Thoracic aorta (tissue), 2 donors: ENCODE measurements at regions not wholly inside any gene's neighbourhood (a gene's known extent, or its start where the extent isn't known, plus 50 kb on each side); places are given as distances from the start of the nearest gene placed in this dataset.

ENCODE experiments used
- ATAC-seq: fragments of 150-250 bp; one replicate; pipeline ENCODE4 v1.8.0; 2017; ENCODE audit warnings: low read depth; ENCODE audit not compliant: insufficient number of reproducible peaks, low FRiP score
- DNase-seq: peaks from one replicate; pipeline ENCODE4 v3.0.0-alpha.2; 2020; ENCODE audit warnings: low spot score
- H3K27ac ChIP-seq, 2 donors: fragments of 200-600 bp; sonication (generic); 1 replicate in 1 of 2; 2 replicates in 1 of 2; pipeline ENCODE4 v1.5.1; 2016; ENCODE audit warnings: mild to moderate bottlenecking in 2 of 2, moderate library complexity in 2 of 2
- H3K27me3 ChIP-seq: fragments of 200-600 bp; sonication (generic); replicated peaks from 2 replicates; pipeline ENCODE4 v1.6.0; 2016; ENCODE audit warnings: mild to moderate bottlenecking; ENCODE audit not compliant: insufficient read depth
- H3K36me3 ChIP-seq: fragments of 200-600 bp; sonication (generic); one replicate; pipeline ENCODE4 v1.5.1; 2016
- H3K4me1 ChIP-seq, 2 donors: fragments of 200-600 bp; sonication (generic); 1 replicate in 1 of 2; 2 replicates in 1 of 2; pipeline versions ENCODE4 v1.5.1 to v1.6.0; 2016; ENCODE audit warnings: low read depth in 2 of 2, mild to moderate bottlenecking in 1 of 2; ENCODE audit not compliant: control insufficient read depth in 1 of 2
- H3K4me3 ChIP-seq: fragments of 200-600 bp; sonication (generic); 2 replicates; pipeline ENCODE4 v1.5.1; 2016; ENCODE audit warnings: mild to moderate bottlenecking
- H3K9me3 ChIP-seq: fragments of 200-600 bp; sonication (generic); 2 replicates; pipeline ENCODE4 v1.5.1; 2016
- CTCF ChIP-seq: fragments of 200-600 bp; sonication (generic); IDR thresholded peaks from one replicate; pipeline ENCODE4 v1.5.1; 2019; ENCODE audit warnings: antibody characterized with exemption

GRCh38 chr12:83666690-83667089, 980.0 kb downstream of the TMTC2 start:
- no peak for ATAC-seq
- Histone ChIP-seq H3K27me3 (no peaks in the 10 kb centered on the region), H3K36me3 (no peaks in the 10 kb centered on the region), H3K27ac (no peak overlapping the region), H3K4me1 (no peaks in the 10 kb centered on the region), H3K4me3 (no peak overlapping the region), H3K9me3 (no peaks in the 10 kb centered on the region)
- no peak for TF ChIP-seq CTCF
- no peak for DNase-seq

GRCh38 chr12:83665634-83666218, 979.0 kb downstream of the TMTC2 start:
- H3K27ac ChIP-seq = no peak overlapping the region

GRCh38 chr12:83664650-83665049, 977.9 kb downstream of the TMTC2 start:
- no peaks in the 10 kb centered on the region for H3K27me3 ChIP-seq
- ATAC-seq = no peak
- H3K9me3 ChIP-seq = no peaks in the 10 kb centered on the region
- no peak for DNase-seq
- H3K4me1 ChIP-seq = no peaks in the 10 kb centered on the region
- no peak for TF ChIP-seq CTCF
- H3K27ac ChIP-seq = no peak overlapping the region
- H3K4me3 ChIP-seq = no peak overlapping the region
- H3K36me3 ChIP-seq = no peaks in the 10 kb centered on the region

More at GRCh38 chr12:83665634-83666218, 979.0 kb downstream of the TMTC2 start:
- no peaks in the 10 kb centered on the region for H3K4me1 ChIP-seq
- no peaks in the 10 kb centered on the region for H3K9me3 ChIP-seq
- no peak overlapping the region for H3K4me3 ChIP-seq
- ATAC-seq (no peak), DNase-seq (no peak)
- no peaks in the 10 kb centered on the region for H3K36me3 ChIP-seq
- no peak for TF ChIP-seq CTCF
- no peaks in the 10 kb centered on the region for H3K27me3 ChIP-seq

- DNase-seq (no peak), ATAC-seq (no peak)
- H3K4me3 ChIP-seq = no peak overlapping the region
- TF ChIP-seq CTCF = no peak
- H3K36me3 ChIP-seq = no peaks in the 10 kb centered on the region
- no peak overlapping the region for H3K27ac ChIP-seq
- H3K27me3 ChIP-seq = no peaks in the 10 kb centered on the region
- H3K9me3 ChIP-seq = no peaks in the 10 kb centered on the region
- H3K4me1 ChIP-seq = no peaks in the 10 kb centered on the region
Observed at GRCh38 chr12:83660727-83661358, 974.1 kb downstream of the TMTC2 start.

- DNase-seq = no peak
- no peaks in the 10 kb centered on the region for H3K9me3 ChIP-seq
- H3K4me3 ChIP-seq = no peak overlapping the region
- H3K4me1 ChIP-seq = no peaks in the 10 kb centered on the region
- H3K27ac ChIP-seq = no peak overlapping the region
- TF ChIP-seq CTCF = no peak
- ATAC-seq = no peak
- H3K27me3 ChIP-seq = no peaks in the 10 kb centered on the region
- no peaks in the 10 kb centered on the region for H3K36me3 ChIP-seq
Observed at GRCh38 chr12:83659321-83659720, 972.6 kb downstream of the TMTC2 start.
